Sigmoid colon (tissue), 3 donors: ENCODE measurements at regions not wholly inside any gene's neighbourhood (a gene's known extent, or its start where the extent isn't known, plus 50 kb on each side); places are given as distances from the start of the nearest gene placed in this dataset.

Experiments
- POLR2A ChIP-seq, 2 donors: fragments of 450-650 bp; IDR thresholded peaks; one replicate each; pipeline ENCODE4 v1.6.1; 2016; ENCODE audit warnings: antibody characterized with exemption in 2 of 2, mild to moderate bottlenecking in 2 of 2, moderate library complexity in 2 of 2
- TF ChIP-seq, protein P1 (sequence below), 4 experiments: fragments of 450-650 bp in 3 of 4; fragments of 200-600 bp in 1 of 4; IDR thresholded peaks; one replicate each; pipeline ENCODE4 v1.5.1; 2016 to 2019; ENCODE audit warnings: antibody characterized with exemption in 4 of 4, mild to moderate bottlenecking in 3 of 4, moderate library complexity in 2 of 4

DNA sequence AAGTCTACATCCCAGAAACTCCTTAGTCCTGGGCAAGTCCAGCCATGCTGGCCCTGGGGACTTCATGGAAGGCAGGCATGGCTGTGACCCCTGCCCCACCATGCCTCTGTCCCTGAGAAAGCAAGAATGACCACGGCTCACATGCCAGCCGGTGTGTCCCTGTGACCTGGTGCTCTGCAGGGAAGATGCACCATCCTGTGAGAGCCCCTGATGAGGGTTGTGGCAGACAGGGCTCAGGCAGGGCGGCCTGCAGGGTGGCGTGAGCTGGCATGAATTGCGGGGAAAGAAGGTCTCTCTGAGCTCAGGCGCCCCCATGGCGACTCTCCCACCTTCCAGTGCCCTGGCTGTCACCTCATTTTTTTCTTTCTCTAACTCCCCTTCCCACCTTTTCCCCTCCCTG, 260.3 kb downstream of the RBFOX3 start:
- TF ChIP-seq, protein P1, sequence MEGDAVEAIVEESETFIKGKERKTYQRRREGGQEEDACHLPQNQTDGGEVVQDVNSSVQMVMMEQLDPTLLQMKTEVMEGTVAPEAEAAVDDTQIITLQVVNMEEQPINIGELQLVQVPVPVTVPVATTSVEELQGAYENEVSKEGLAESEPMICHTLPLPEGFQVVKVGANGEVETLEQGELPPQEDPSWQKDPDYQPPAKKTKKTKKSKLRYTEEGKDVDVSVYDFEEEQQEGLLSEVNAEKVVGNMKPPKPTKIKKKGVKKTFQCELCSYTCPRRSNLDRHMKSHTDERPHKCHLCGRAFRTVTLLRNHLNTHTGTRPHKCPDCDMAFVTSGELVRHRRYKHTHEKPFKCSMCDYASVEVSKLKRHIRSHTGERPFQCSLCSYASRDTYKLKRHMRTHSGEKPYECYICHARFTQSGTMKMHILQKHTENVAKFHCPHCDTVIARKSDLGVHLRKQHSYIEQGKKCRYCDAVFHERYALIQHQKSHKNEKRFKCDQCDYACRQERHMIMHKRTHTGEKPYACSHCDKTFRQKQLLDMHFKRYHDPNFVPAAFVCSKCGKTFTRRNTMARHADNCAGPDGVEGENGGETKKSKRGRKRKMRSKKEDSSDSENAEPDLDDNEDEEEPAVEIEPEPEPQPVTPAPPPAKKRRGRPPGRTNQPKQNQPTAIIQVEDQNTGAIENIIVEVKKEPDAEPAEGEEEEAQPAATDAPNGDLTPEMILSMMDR (IDR thresholded peaks at IDR 0.05), result no peak
- no peak for TF ChIP-seq POLR2A (IDR thresholded peaks at IDR 0.05)
